Panc1 (cell line): ENCODE measurements at regions not wholly inside any gene's neighbourhood (a gene's known extent, or its start where the extent isn't known, plus 50 kb on each side); places are given as distances from the start of the nearest gene placed in this dataset.
"Not testable (repeated sequence)": the region's sequence is repeated elsewhere in the genome, so short reads cannot be mapped to it uniquely, and the experiment has no call there.

Experiments used
- ATAC-seq: fragments of 200-7000 bp; cut with Tn5 transposase; 2 replicates; pipeline ENCODE4 v1.9.1; 2020; ENCODE audit warnings: mild to moderate bottlenecking, moderate library complexity
- BruUV-seq: library from RNA; stranded (reverse); fragments of 400-500 nt; replicated peaks from 2 replicates; lab custom pipeline; 2021; lab: Mats Ljungman, UMichigan
- CTCF ChIA-PET: fragments of 300-600 bp; sonication (Branson Sonifier 250); formaldehyde crosslinking; loops from one replicate; lab custom pipeline; 2022; ENCODE audit warnings: antibody characterized with exemption; lab: Charles Lee
- POLR2A ChIA-PET: fragments of 300-600 bp; sonication (Branson Sonifier 250); formaldehyde crosslinking; loops from one replicate; lab custom pipeline; 2022; ENCODE audit warnings: antibody characterized with exemption; lab: Charles Lee
- DNase-seq: peaks from one replicate; pipeline ENCODE4 v3.0.0-alpha.2; 2010; ENCODE audit warnings: low read depth, low spot score
- H3K27ac ChIP-seq: 2 replicates; pipeline ENCODE4 v1.5.1; 2011; ENCODE audit warnings: mild to moderate bottlenecking, low read length, inconsistent platforms
- H3K27me3 ChIP-seq: fragments of 200-500 bp; sonication (Bioruptor generic); 2 replicates; pipeline ENCODE4 v1.6.0; 2014; ENCODE audit warnings: low read length, inconsistent platforms; ENCODE audit not compliant: control insufficient read depth, insufficient read depth
- H3K36me3 ChIP-seq: fragments of 200-500 bp; sonication (Bioruptor generic); 2 replicates; pipeline ENCODE4 v1.5.1; 2014; ENCODE audit warnings: inconsistent platforms, mild to moderate bottlenecking, low read length, moderate library complexity; ENCODE audit not compliant: control insufficient read depth, insufficient read depth
- H3K4me1 ChIP-seq: 2 replicates; pipeline ENCODE4 v1.5.1; 2011; ENCODE audit warnings: inconsistent platforms, mild to moderate bottlenecking, low read length, moderate library complexity; ENCODE audit not compliant: control insufficient read depth, insufficient read depth
- H3K4me3 ChIP-seq, 2 experiments: 2 replicates each; pipeline ENCODE4 v1.5.1; 2011 to 2012; ENCODE audit warnings: low read depth in 2 of 2, low read length in 2 of 2, mild to moderate bottlenecking in 2 of 2, inconsistent platforms in 1 of 2, moderate library complexity in 1 of 2
- H3K9me3 ChIP-seq: fragments of 200-500 bp; sonication (Bioruptor generic); 2 replicates; pipeline ENCODE4 v1.5.1; 2014; ENCODE audit warnings: low read depth, mild to moderate bottlenecking, inconsistent platforms, low read length, moderate library complexity; ENCODE audit not compliant: control insufficient read depth, insufficient read depth
- POLR2AphosphoS5 ChIP-seq: IDR thresholded peaks from 2 replicates; pipeline ENCODE4 v1.6.1; 2012; ENCODE audit warnings: mild to moderate bottlenecking, low read depth, low read length, moderate library complexity
- SIN3A ChIP-seq: IDR thresholded peaks from 2 replicates; pipeline ENCODE4 v1.6.1; 2012; ENCODE audit warnings: low read depth, mild to moderate bottlenecking, low read length, moderate library complexity, borderline replicate concordance; ENCODE audit not compliant: insufficient read depth
- TCF7L2 ChIP-seq: IDR thresholded peaks from 2 replicates; pipeline ENCODE4 v1.6.1; 2011; ENCODE audit warnings: mild to moderate bottlenecking, low read depth, low read length, inconsistent platforms
- in situ Hi-C: cut with HindIII; loops from 2 replicates; pipeline ENCODE4 v1.10.0; 2016; ENCODE audit warnings: low sequenced_read_pairs, low pct_unique_long_range_greater_than_20kb
- intact Hi-C: fragments of 100-400 bp; cut with micrococcal nuclease; formaldehyde crosslinking; loops from one replicate; pipeline ENCODE4 v1.10.0; 2022; ENCODE audit not compliant: unreplicated experiment
- TF ChIP-seq, protein P1 (sequence below): fragments of 450-650 bp; IDR thresholded peaks from 2 replicates; pipeline ENCODE4 v1.5.1; 2017; ENCODE audit warnings: mild to moderate bottlenecking
- TF ChIP-seq, protein P2 (sequence below), 2 experiments: IDR thresholded peaks; 2 replicates each; pipeline ENCODE4 v1.6.1; 2011 to 2012; ENCODE audit warnings: low read depth in 2 of 2, control low read depth in 1 of 2, low read length in 1 of 2, mild to moderate bottlenecking in 1 of 2, moderate library complexity in 1 of 2; ENCODE audit not compliant: insufficient read depth in 1 of 2

DNA sequence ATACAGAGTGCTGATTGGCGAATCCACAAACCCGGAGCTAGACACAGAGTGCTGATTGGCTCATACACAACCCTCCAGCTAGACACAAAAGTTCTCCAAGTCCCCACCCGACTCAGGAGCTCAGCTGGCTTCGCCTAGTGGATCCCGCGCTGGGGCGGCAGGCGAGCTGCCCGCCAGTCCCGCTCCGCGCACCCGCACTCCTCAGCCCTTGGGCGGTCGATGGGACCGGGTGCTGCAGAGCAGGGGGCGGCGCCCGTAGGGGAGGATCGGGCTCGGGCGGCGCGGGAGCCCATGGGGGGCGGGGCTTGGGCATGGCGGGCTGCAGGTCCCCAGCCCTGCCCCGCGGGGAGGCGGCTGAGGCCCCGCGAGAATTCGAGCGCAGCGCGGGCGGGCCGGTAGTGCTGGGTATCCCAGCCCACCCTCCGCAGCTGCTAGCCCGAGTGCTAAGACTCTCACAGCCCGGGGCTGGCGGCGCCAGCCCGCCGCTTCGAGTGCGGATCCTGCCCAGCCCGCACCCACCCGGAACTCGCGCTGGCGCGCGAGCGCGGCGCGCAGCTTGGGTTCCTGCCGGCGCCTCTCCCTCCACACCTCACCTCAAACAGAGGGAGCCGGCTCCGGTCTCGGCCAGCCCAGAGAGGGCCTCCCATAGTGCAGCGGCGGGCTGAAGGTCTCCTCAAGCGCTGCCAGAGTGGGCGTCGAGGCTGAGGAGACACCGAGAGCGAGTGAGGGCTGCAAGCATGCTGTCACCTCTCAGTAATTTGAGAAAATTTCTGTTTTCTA, 75.5 kb upstream of the ATP5MC3 start:
- H3K27ac ChIP-seq = no peak overlapping the region
- H3K27me3 ChIP-seq = peaks cover 3% of the 10 kb centered on the region; the same call in 1 of the 2 replicates
- no TSS peak for BruUV-seq
- H3K9me3 ChIP-seq = no peaks in the 10 kb centered on the region
- TF ChIP-seq, protein P1, sequence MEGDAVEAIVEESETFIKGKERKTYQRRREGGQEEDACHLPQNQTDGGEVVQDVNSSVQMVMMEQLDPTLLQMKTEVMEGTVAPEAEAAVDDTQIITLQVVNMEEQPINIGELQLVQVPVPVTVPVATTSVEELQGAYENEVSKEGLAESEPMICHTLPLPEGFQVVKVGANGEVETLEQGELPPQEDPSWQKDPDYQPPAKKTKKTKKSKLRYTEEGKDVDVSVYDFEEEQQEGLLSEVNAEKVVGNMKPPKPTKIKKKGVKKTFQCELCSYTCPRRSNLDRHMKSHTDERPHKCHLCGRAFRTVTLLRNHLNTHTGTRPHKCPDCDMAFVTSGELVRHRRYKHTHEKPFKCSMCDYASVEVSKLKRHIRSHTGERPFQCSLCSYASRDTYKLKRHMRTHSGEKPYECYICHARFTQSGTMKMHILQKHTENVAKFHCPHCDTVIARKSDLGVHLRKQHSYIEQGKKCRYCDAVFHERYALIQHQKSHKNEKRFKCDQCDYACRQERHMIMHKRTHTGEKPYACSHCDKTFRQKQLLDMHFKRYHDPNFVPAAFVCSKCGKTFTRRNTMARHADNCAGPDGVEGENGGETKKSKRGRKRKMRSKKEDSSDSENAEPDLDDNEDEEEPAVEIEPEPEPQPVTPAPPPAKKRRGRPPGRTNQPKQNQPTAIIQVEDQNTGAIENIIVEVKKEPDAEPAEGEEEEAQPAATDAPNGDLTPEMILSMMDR = no peak
- no peak for TF ChIP-seq TCF7L2
- no peak for TF ChIP-seq POLR2AphosphoS5
- TF ChIP-seq, protein P2, sequence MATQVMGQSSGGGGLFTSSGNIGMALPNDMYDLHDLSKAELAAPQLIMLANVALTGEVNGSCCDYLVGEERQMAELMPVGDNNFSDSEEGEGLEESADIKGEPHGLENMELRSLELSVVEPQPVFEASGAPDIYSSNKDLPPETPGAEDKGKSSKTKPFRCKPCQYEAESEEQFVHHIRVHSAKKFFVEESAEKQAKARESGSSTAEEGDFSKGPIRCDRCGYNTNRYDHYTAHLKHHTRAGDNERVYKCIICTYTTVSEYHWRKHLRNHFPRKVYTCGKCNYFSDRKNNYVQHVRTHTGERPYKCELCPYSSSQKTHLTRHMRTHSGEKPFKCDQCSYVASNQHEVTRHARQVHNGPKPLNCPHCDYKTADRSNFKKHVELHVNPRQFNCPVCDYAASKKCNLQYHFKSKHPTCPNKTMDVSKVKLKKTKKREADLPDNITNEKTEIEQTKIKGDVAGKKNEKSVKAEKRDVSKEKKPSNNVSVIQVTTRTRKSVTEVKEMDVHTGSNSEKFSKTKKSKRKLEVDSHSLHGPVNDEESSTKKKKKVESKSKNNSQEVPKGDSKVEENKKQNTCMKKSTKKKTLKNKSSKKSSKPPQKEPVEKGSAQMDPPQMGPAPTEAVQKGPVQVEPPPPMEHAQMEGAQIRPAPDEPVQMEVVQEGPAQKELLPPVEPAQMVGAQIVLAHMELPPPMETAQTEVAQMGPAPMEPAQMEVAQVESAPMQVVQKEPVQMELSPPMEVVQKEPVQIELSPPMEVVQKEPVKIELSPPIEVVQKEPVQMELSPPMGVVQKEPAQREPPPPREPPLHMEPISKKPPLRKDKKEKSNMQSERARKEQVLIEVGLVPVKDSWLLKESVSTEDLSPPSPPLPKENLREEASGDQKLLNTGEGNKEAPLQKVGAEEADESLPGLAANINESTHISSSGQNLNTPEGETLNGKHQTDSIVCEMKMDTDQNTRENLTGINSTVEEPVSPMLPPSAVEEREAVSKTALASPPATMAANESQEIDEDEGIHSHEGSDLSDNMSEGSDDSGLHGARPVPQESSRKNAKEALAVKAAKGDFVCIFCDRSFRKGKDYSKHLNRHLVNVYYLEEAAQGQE (IDR thresholded peaks at IDR 0.05; ENCODE audit: insufficient read depth in 1 of 2, low read depth in 2 of 2, low read length in 1 of 2) = no peak
- no peak for TF ChIP-seq SIN3A
- no peak overlapping the region for H3K4me3 ChIP-seq
- no peak for DNase-seq
- H3K36me3 ChIP-seq = no peaks in the 10 kb centered on the region
- H3K4me1 ChIP-seq = no peaks in the 10 kb centered on the region
- ChIA-PET POLR2A (no interaction called here), CTCF (interaction anchor here (0.6 kb wide), 2 partner anchors 16 to 53 kb away, joined by 3 read pairs; no protein-coding TSS in a partner anchor)
- in situ Hi-C loops = no loop called here
- ATAC-seq = no peak
- intact Hi-C loops = no loop called here

DNA sequence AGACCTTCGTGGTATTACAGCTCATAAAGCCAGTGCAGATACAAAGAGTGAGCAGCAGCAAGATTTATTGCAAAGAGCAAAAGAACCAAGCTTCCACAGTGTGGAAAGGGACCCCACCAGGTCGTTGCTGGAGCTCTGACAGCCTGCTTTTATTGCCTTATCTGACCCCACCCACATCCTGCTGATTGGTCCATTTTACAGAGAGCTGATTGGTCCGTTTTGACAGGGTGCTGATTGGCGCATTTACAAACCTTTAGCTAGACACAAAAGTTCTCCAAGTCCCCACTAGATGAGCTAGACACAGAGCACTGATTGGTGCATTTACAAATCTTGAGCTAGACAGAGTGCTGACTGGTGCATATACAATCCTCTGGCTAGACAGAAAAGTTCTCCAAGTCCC, 74.9 kb upstream of the ATP5MC3 start:
- H3K4me3 ChIP-seq, H3K27ac ChIP-seq, intact Hi-C loops, H3K4me1 ChIP-seq, H3K9me3 ChIP-seq, POLR2A ChIA-PET, ATAC-seq, in situ Hi-C loops, H3K36me3 ChIP-seq, BruUV-seq, H3K27me3 ChIP-seq, DNase-seq: not testable (repeated sequence)
- CTCF ChIA-PET = interaction anchor here (0.6 kb wide), 2 partner anchors 17 to 52 kb away, joined by 3 read pairs; no protein-coding TSS in a partner anchor

DNA sequence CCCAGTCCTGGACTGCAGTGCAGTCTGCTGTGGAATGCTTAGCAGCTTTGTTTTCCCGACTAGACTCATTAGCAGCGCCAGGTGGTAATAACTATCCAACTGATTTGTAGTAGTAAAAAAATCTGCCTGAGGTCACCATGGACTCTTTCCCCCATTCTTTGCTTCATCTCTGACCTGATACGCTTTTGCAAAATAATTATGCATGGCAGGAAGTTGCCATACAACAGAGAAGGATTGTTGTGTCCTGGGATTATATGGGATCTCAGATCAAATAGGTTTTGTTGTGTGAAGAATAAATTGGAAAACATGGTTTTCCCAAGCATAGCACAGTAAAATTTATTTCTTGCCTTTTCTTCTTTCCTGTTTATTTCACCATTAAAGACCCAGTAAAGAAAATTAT, 72.4 kb upstream of the ATP5MC3 start:
- in situ Hi-C loops (no loop called here), intact Hi-C loops (loop anchor here (5.0 kb wide), 1 partner anchor 843 kb away; the partner anchor contains the start of gene HOXD12)
- ChIA-PET CTCF (no interaction called here), POLR2A (no interaction called here)
- no peak overlapping the region for H3K4me3 ChIP-seq
- no peaks in the 10 kb centered on the region for H3K9me3 ChIP-seq
- no peak overlapping the region for H3K27ac ChIP-seq
- DNase-seq = no peak
- BruUV-seq = no TSS peak
- ATAC-seq = no peak
- H3K27me3 ChIP-seq = peaks cover under 1% of the 10 kb centered on the region; the same call in 1 of the 2 replicates
- no peaks in the 10 kb centered on the region; the same call in 1 of the 2 replicates for H3K36me3 ChIP-seq
- no peaks in the 10 kb centered on the region for H3K4me1 ChIP-seq
- TF ChIP-seq, protein P2 (IDR thresholded peaks at IDR 0.05; ENCODE audit: insufficient read depth in 1 of 2, low read depth in 2 of 2, low read length in 1 of 2) = no peak
- TF ChIP-seq, protein P1 = no peak
- TF ChIP-seq SIN3A (no peak), TCF7L2 (no peak), POLR2AphosphoS5 (no peak)
